GM12878 (cell line): ENCODE measurements at regions not wholly inside any gene's neighbourhood (a gene's known extent, or its start where the extent isn't known, plus 50 kb on each side); places are given as distances from the start of the nearest gene placed in this dataset.

Experiments
- ATAC-seq: fragments of 200-7000 bp; cut with Tn5 transposase; 3 replicates; pipeline ENCODE4 v1.9.1; 2020; ENCODE audit warnings: mild to moderate bottlenecking, moderate library complexity
- BruUV-seq: library from RNA; stranded (reverse); fragments of 400-500 nt; replicated peaks from 2 replicates; lab custom pipeline; 2021; lab: Mats Ljungman, UMichigan
- CTCF ChIA-PET: fragments of 300-600 bp; sonication (Branson Sonifier 250); formaldehyde crosslinking; extraction: SDS; loops from one replicate; lab custom pipeline; 2021; ENCODE audit warnings: inconsistent platforms; lab: Yijun Ruan, JAX
- POLR2A ChIA-PET: fragments of 350-600 bp; formaldehyde crosslinking; extraction: SDS; loops from one replicate; lab custom pipeline; 2021; ENCODE audit warnings: inconsistent platforms; lab: Charles Lee
- RAD21 ChIA-PET: fragments of 300-600 bp; sonication (Branson Sonifier 250); formaldehyde crosslinking; loops from one replicate; lab custom pipeline; 2023; ENCODE audit warnings: antibody characterized with exemption; ENCODE audit not compliant: unreplicated experiment; lab: Charles Lee
- SMC1A ChIA-PET: fragments of 300-600 bp; sonication (Branson Sonifier 250); formaldehyde crosslinking; loops from one replicate; lab custom pipeline; 2023; ENCODE audit not compliant: unreplicated experiment, uncharacterized antibody; lab: Charles Lee
- DNase-seq: peaks from one replicate; pipeline ENCODE4 v3.0.0-alpha.2; 2011; ENCODE audit warnings: low read depth, low spot score
- FAIRE-seq: peaks from 3 replicates; lab custom pipeline; 2011; peaks lifted over from hg19 to GRCh38; lab: Jason Lieb, UNC
- H2AFZ ChIP-seq: 2 replicates; pipeline ENCODE4 v1.6.0; 2011; ENCODE audit warnings: low read depth, low read length, control low read depth; ENCODE audit not compliant: control insufficient read depth
- H3K27ac ChIP-seq: 2 replicates; pipeline ENCODE4 v1.5.1; 2011; ENCODE audit warnings: control low read depth; ENCODE audit not compliant: control insufficient read depth, insufficient read depth
- H3K27me3 ChIP-seq, 2 experiments: replicated peaks in 1 of 2; 2 replicates each; pipeline versions ENCODE4 v1.6.0 to v1.6.1; 2011; ENCODE audit warnings: low read length in 1 of 2; ENCODE audit not compliant: control insufficient read depth in 2 of 2, insufficient read depth in 2 of 2
- H3K36me3 ChIP-seq, 2 experiments: 2 replicates each; pipeline ENCODE4 v1.5.1; 2011; ENCODE audit warnings: low read length in 1 of 2; ENCODE audit not compliant: control insufficient read depth in 2 of 2, insufficient read depth in 2 of 2
- H3K4me1 ChIP-seq: 2 replicates; pipeline ENCODE4 v1.6.1; 2011; ENCODE audit warnings: mild to moderate bottlenecking, low read length, moderate library complexity, mixed read lengths; ENCODE audit not compliant: control insufficient read depth, insufficient read depth
- H3K4me2 ChIP-seq: 2 replicates; pipeline ENCODE4 v1.6.0; 2011; ENCODE audit warnings: control low read depth; ENCODE audit not compliant: control insufficient read depth, insufficient read depth
- H3K4me3 ChIP-seq: fragments of 200-600 bp; sonication (generic); 2 replicates; pipeline ENCODE4 v1.5.1; 2016
- H3K79me2 ChIP-seq: 2 replicates; pipeline ENCODE4 v1.6.0; 2011; ENCODE audit warnings: low read length; ENCODE audit not compliant: control insufficient read depth, insufficient read depth
- H3K9ac ChIP-seq: 2 replicates; pipeline ENCODE4 v1.8.0; 2011; ENCODE audit warnings: low read length, control low read depth, mixed read lengths; ENCODE audit not compliant: control insufficient read depth, insufficient read depth
- H3K9me3 ChIP-seq: replicated peaks from 3 replicates; pipeline ENCODE4 v1.5.1; 2011; ENCODE audit warnings: mild to moderate bottlenecking, low read length; ENCODE audit not compliant: control insufficient read depth, insufficient read depth
- H4K20me1 ChIP-seq: 2 replicates; pipeline ENCODE4 v1.6.0; 2011; ENCODE audit not compliant: control insufficient read depth, insufficient read depth
- POLR2AphosphoS2 ChIP-seq: IDR thresholded peaks from 2 replicates; pipeline ENCODE4 v1.6.1; 2011; ENCODE audit warnings: low read depth, mild to moderate bottlenecking, low read length, improper control_type of control experiment, moderate library complexity
- WGBS: methylation state at CpG from one replicate; pipeline ENCODE4 v1.1.6; 2016; ENCODE audit warnings: low lambda C conversion rate; ENCODE audit not compliant: insufficient replicate concordance, insufficient coverage; ENCODE audit errors: missing lambda C conversion rate; 5-methylcytosine and 5-hydroxymethylcytosine counted together
- in situ Hi-C: fragments of 300-500 bp; cut with MboI; formaldehyde crosslinking; loops from 9 replicates; pipeline ENCODE4 v1.14.3; 2018; ENCODE audit warnings: mixed read lengths
- intact Hi-C: fragments of 100-400 bp; cut with micrococcal nuclease; formaldehyde crosslinking; loops from one replicate; pipeline ENCODE4 v1.14.2; 2022; ENCODE audit not compliant: unreplicated experiment
- TF ChIP-seq, protein P1 (sequence below): fragments of 450-650 bp; IDR thresholded peaks from 2 replicates; pipeline ENCODE4 v1.6.1; 2017; ENCODE audit warnings: mild to moderate bottlenecking, moderate library complexity
- TF ChIP-seq, protein P2 (sequence below): fragments of 450-650 bp; formaldehyde crosslinking; IDR thresholded peaks from 2 replicates; pipeline ENCODE4 v1.4.0; 2020; ENCODE audit warnings: mild to moderate bottlenecking, moderate library complexity

DNA sequence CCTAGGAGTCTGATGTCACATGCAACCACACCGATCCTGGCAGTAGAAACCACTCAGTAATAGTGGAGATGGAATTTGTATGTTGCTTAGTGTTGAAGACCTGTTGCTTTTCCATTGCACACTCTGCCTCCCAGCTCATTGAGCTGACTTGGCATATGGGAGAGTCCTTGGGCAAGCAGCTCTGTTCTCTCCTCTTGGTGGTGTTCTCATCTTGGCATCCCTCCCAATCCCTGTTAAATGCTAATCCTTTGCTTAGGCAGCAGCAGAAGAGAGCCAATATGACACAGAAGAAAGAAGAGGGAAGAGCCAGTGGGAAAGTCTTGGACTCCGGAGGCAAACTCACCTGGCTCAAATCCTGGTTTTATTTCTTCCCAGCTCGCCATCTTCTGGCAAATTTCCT is 178.0 kb upstream of the CAND1 start:
- Histone ChIP-seq H3K27ac (no peak overlapping the region), H3K4me1 (no peaks in the 10 kb centered on the region), H3K9ac (no peak overlapping the region), H3K4me3 (no peak overlapping the region), H4K20me1 (no peaks in the 10 kb centered on the region), H3K27me3 (no peaks in the 10 kb centered on the region), H3K36me3 (no peaks in the 10 kb centered on the region), H2AFZ (no peak overlapping the region), H3K79me2 (no peaks in the 10 kb centered on the region), H3K9me3 (no peaks in the 10 kb centered on the region), H3K4me2 (no peak overlapping the region)
- in situ Hi-C loops, result no loop called here
- ATAC-seq (no peak), FAIRE-seq (no peak), DNase-seq (no peak)
- ChIA-PET SMC1A (no interaction called here), POLR2A (no interaction called here), CTCF (no interaction called here), RAD21 (no interaction called here)
- intact Hi-C loops, result no loop called here
- TF ChIP-seq, protein P1, sequence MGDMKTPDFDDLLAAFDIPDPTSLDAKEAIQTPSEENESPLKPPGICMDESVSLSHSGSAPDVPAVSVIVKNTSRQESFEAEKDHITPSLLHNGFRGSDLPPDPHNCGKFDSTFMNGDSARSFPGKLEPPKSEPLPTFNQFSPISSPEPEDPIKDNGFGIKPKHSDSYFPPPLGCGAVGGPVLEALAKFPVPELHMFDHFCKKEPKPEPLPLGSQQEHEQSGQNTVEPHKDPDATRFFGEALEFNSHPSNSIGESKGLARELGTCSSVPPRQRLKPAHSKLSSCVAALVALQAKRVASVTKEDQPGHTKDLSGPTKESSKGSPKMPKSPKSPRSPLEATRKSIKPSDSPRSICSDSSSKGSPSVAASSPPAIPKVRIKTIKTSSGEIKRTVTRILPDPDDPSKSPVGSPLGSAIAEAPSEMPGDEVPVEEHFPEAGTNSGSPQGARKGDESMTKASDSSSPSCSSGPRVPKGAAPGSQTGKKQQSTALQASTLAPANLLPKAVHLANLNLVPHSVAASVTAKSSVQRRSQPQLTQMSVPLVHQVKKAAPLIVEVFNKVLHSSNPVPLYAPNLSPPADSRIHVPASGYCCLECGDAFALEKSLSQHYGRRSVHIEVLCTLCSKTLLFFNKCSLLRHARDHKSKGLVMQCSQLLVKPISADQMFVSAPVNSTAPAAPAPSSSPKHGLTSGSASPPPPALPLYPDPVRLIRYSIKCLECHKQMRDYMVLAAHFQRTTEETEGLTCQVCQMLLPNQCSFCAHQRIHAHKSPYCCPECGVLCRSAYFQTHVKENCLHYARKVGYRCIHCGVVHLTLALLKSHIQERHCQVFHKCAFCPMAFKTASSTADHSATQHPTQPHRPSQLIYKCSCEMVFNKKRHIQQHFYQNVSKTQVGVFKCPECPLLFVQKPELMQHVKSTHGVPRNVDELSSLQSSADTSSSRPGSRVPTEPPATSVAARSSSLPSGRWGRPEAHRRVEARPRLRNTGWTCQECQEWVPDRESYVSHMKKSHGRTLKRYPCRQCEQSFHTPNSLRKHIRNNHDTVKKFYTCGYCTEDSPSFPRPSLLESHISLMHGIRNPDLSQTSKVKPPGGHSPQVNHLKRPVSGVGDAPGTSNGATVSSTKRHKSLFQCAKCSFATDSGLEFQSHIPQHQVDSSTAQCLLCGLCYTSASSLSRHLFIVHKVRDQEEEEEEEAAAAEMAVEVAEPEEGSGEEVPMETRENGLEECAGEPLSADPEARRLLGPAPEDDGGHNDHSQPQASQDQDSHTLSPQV, result no peak
- TF ChIP-seq POLR2AphosphoS2, result no peak
- TF ChIP-seq, protein P2, sequence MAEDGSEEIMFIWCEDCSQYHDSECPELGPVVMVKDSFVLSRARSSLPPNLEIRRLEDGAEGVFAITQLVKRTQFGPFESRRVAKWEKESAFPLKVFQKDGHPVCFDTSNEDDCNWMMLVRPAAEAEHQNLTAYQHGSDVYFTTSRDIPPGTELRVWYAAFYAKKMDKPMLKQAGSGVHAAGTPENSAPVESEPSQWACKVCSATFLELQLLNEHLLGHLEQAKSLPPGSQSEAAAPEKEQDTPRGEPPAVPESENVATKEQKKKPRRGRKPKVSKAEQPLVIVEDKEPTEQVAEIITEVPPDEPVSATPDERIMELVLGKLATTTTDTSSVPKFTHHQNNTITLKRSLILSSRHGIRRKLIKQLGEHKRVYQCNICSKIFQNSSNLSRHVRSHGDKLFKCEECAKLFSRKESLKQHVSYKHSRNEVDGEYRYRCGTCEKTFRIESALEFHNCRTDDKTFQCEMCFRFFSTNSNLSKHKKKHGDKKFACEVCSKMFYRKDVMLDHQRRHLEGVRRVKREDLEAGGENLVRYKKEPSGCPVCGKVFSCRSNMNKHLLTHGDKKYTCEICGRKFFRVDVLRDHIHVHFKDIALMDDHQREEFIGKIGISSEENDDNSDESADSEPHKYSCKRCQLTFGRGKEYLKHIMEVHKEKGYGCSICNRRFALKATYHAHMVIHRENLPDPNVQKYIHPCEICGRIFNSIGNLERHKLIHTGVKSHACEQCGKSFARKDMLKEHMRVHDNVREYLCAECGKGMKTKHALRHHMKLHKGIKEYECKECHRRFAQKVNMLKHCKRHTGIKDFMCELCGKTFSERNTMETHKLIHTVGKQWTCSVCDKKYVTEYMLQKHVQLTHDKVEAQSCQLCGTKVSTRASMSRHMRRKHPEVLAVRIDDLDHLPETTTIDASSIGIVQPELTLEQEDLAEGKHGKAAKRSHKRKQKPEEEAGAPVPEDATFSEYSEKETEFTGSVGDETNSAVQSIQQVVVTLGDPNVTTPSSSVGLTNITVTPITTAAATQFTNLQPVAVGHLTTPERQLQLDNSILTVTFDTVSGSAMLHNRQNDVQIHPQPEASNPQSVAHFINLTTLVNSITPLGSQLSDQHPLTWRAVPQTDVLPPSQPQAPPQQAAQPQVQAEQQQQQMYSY (CRISPR knock-in tag), result no peak
- no TSS peak for BruUV-seq
- WGBS, result 29% methylated on average over 3 of the region's 3 CpGs
